ENCODE measurements at regions not wholly inside any gene's neighbourhood (a gene's known extent, or its start where the extent isn't known, plus 50 kb on each side); places are given as distances from the start of the nearest gene placed in this dataset.
A peak's percentile ranks its signal among the peaks of the same experiment; 100 is the strongest.

DNA sequence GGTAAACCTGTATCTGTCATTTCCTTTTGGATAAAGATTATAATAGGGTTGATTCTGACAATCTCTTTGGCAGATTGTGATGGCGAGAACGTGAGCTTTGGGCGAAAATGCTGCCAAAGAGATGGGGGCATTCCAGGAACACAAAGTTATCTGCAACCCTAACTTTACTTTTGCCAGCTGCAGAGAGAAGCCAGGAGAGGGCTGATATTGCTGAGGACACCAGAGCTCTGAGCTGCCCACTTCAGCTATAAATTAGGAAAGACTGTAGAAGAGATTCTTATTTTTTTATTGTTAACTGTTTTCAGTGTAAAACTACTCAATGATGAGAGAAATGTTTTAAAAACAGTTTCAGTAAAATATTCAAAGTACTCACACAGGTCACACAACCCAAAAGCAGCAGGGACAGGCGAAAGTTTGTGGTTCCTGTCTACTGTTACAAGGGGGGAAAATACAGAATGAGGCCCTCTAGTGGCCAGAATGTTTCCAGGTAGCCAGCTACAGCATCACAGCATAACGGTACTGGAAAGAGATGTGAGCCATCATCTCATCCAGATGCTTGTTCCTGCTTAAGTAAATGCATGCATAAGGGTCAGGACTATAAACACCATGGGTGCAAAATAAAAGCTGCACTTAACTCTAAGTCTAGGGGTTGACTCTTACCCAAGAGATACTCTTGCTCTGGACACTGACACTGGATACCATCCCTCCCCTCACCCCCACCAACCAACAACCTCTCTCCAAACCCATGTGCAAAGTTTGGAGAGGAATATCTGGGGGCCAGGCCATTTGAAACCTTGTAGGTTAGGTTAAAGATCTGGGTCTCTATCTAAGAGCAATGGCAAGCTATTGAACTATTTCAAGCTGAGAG lies 498.4 kb downstream of the RMST start:
- TF ChIP-seq, protein P1, sequence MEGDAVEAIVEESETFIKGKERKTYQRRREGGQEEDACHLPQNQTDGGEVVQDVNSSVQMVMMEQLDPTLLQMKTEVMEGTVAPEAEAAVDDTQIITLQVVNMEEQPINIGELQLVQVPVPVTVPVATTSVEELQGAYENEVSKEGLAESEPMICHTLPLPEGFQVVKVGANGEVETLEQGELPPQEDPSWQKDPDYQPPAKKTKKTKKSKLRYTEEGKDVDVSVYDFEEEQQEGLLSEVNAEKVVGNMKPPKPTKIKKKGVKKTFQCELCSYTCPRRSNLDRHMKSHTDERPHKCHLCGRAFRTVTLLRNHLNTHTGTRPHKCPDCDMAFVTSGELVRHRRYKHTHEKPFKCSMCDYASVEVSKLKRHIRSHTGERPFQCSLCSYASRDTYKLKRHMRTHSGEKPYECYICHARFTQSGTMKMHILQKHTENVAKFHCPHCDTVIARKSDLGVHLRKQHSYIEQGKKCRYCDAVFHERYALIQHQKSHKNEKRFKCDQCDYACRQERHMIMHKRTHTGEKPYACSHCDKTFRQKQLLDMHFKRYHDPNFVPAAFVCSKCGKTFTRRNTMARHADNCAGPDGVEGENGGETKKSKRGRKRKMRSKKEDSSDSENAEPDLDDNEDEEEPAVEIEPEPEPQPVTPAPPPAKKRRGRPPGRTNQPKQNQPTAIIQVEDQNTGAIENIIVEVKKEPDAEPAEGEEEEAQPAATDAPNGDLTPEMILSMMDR (IDR thresholded peaks at IDR 0.05): peak in 5 of 6 experiments; percentile 62 to 69 (median 64)
- TF ChIP-seq POLR2A (IDR thresholded peaks at IDR 0.05): no peak

Measured in thyroid gland (tissue), 4 donors.